NT2/D1 (cell line): ENCODE measurements at regions not wholly inside any gene's neighbourhood (a gene's known extent, or its start where the extent isn't known, plus 50 kb on each side); places are given as distances from the start of the nearest gene placed in this dataset.

Source experiments
- DNase-seq: peaks from one replicate; pipeline ENCODE4 v3.0.0-alpha.2; 2011; ENCODE audit warnings: low read depth, low spot score
- H3K27me3 ChIP-seq: 2 replicates; pipeline ENCODE4 v1.6.0; 2011; ENCODE audit warnings: mild to moderate bottlenecking; ENCODE audit not compliant: insufficient read length, insufficient read depth
- H3K36me3 ChIP-seq: 2 replicates; pipeline ENCODE4 v1.6.1; 2011; ENCODE audit warnings: mild to moderate bottlenecking, low read length, mixed read lengths; ENCODE audit not compliant: insufficient read depth, insufficient read length
- H3K4me1 ChIP-seq: 2 replicates; pipeline ENCODE4 v1.5.1; 2011; ENCODE audit not compliant: insufficient read depth, insufficient read length
- H3K4me3 ChIP-seq: 2 replicates; pipeline ENCODE4 v1.5.1; 2011; ENCODE audit warnings: low read depth; ENCODE audit not compliant: insufficient read length
- H3K9ac ChIP-seq: 2 replicates; pipeline ENCODE4 v1.6.0; 2011; ENCODE audit warnings: low read depth; ENCODE audit not compliant: insufficient read length
- H3K9me3 ChIP-seq: 2 replicates; pipeline ENCODE4 v1.5.1; 2011; ENCODE audit warnings: mild to moderate bottlenecking, low read length; ENCODE audit not compliant: insufficient read depth
- SUZ12 ChIP-seq: IDR thresholded peaks from 2 replicates; pipeline ENCODE4 v1.6.1; 2011; ENCODE audit not compliant: insufficient read length, insufficient read depth; ENCODE audit errors: extremely low read depth
- YY1 ChIP-seq: IDR thresholded peaks from 2 replicates; pipeline ENCODE4 v1.6.1; 2011; ENCODE audit not compliant: insufficient read length, insufficient read depth
- ZNF274 ChIP-seq: IDR thresholded peaks from 2 replicates; pipeline ENCODE4 v1.6.1; 2011; ENCODE audit warnings: mild to moderate bottlenecking, low read depth, low read length

- H3K36me3 ChIP-seq = no peaks in the 10 kb centered on the region
- peaks cover 15% of the 10 kb centered on the region for H3K4me1 ChIP-seq
- DNase-seq = no peak
- no peak overlapping the region for H3K4me3 ChIP-seq
- no peaks in the 10 kb centered on the region for H3K9me3 ChIP-seq
- TF ChIP-seq ZNF274 (no peak), SUZ12 (no peak), YY1 (no peak)
- no peak overlapping the region for H3K9ac ChIP-seq
- H3K27me3 ChIP-seq = no peaks in the 10 kb centered on the region
Observed at GRCh38 chr1:22261580-22261979, 118.7 kb upstream of the WNT4 start.

DNA sequence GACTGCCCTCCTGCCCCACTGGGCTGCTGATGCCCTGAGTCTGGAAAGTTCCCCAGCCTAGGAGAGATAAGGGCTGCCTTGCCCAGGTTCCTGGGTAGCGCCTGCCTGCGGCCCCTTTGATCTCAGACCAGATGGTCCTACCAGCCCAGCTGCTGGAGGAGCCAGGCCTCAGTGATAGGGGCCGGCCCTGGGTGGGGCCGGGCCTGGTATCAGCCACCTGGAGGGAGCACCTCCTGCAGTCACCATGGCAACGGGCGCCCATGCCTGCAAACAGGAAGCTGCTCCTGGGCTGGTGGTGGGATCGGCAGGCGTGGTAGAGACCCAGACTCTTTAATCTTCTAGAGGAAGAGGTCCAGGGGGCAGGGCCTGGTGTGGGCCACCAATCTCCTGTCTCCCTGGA lies 119.7 kb upstream of the WNT4 start:
- Histone ChIP-seq H3K4me3 (no peak overlapping the region), H3K9me3 (no peaks in the 10 kb centered on the region), H3K36me3 (no peaks in the 10 kb centered on the region), H3K9ac (no peak overlapping the region), H3K4me1 (peaks cover 12% of the 10 kb centered on the region), H3K27me3 (no peaks in the 10 kb centered on the region)
- TF ChIP-seq SUZ12 = no peak
- TF ChIP-seq ZNF274 = no peak
- TF ChIP-seq YY1 = no peak
- DNase-seq = no peak

DNA sequence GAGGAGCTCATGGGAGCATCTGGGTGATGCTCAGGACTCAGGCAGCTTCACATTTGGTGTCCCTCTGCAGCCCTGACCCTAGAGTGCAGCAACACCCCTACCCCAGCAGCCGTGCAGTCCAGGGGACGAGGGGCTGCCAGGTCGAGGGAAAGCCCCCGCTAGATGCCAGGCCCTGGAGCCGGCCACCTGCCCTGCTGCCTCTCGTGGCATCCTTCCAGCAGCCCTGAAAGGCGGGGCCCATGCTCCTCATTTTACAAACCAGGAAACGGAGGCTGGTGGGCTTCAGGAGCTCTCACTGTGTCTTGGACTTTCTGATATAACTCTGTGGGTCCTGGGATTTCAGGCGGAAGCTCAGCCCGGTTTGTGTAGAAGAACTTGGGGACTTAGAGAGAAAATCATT lies 120.5 kb upstream of the WNT4 start:
- TF ChIP-seq YY1 = no peak
- no peak for TF ChIP-seq SUZ12
- no peak for TF ChIP-seq ZNF274
- Histone ChIP-seq H3K4me3 (no peak overlapping the region), H3K27me3 (no peaks in the 10 kb centered on the region), H3K9me3 (no peaks in the 10 kb centered on the region), H3K9ac (no peak overlapping the region), H3K4me1 (peaks cover 11% of the 10 kb centered on the region), H3K36me3 (no peaks in the 10 kb centered on the region)
- DNase-seq = no peak

- H3K9ac ChIP-seq = peak overlapping the region; percentile 26
- TF ChIP-seq SUZ12 (no peak), YY1 (no peak), ZNF274 (no peak)
- H3K9me3 ChIP-seq = no peaks in the 10 kb centered on the region
- no peaks in the 10 kb centered on the region for H3K36me3 ChIP-seq
- no peaks in the 10 kb centered on the region for H3K27me3 ChIP-seq
- no peak for DNase-seq
- peaks cover 11% of the 10 kb centered on the region for H3K4me1 ChIP-seq
- H3K4me3 ChIP-seq = no peak overlapping the region
Observed at GRCh38 chr1:22264464-22265341, 121.8 kb upstream of the WNT4 start.

GRCh38 chr1:22266141-22266540 lies 123.2 kb upstream of the WNT4 start:
- TF ChIP-seq ZNF274 = no peak
- TF ChIP-seq SUZ12 = no peak
- TF ChIP-seq YY1 = no peak
- Histone ChIP-seq H3K9me3 (no peaks in the 10 kb centered on the region), H3K27me3 (no peaks in the 10 kb centered on the region), H3K4me3 (no peak overlapping the region), H3K36me3 (no peaks in the 10 kb centered on the region), H3K4me1 (peaks cover 14% of the 10 kb centered on the region), H3K9ac (no peak overlapping the region)
- DNase-seq = no peak

GRCh38 chr1:22267413-22268175 lies 124.7 kb upstream of the WNT4 start:
- H3K9me3 ChIP-seq = no peaks in the 10 kb centered on the region
- H3K9ac ChIP-seq = no peak overlapping the region
- no peak for DNase-seq
- H3K27me3 ChIP-seq = no peaks in the 10 kb centered on the region
- peaks cover 17% of the 10 kb centered on the region for H3K4me1 ChIP-seq
- no peaks in the 10 kb centered on the region for H3K36me3 ChIP-seq
- H3K4me3 ChIP-seq = no peak overlapping the region
- TF ChIP-seq SUZ12 (no peak), YY1 (no peak), ZNF274 (no peak)

- no peak for DNase-seq
- Histone ChIP-seq H3K9ac (no peak overlapping the region), H3K4me3 (no peak overlapping the region), H3K4me1 (peaks cover 19% of the 10 kb centered on the region), H3K27me3 (no peaks in the 10 kb centered on the region), H3K9me3 (no peaks in the 10 kb centered on the region), H3K36me3 (no peaks in the 10 kb centered on the region)
- no peak for TF ChIP-seq ZNF274
- TF ChIP-seq SUZ12 = no peak
- no peak for TF ChIP-seq YY1
Observed at GRCh38 chr1:22268327-22268726, 125.4 kb upstream of the WNT4 start.
